GM21619 (cell line): ENCODE measurements at regions not wholly inside any gene's neighbourhood (a gene's known extent, or its start where the extent isn't known, plus 50 kb on each side); places are given as distances from the start of the nearest gene placed in this dataset.
"Not testable (repeated sequence)": the region's sequence is repeated elsewhere in the genome, so short reads cannot be mapped to it uniquely, and the experiment has no call there.

Experiments
- ATAC-seq: cut with Tn5 transposase; IDR thresholded peaks from one replicate; pipeline ENCODE4 v1.9.1; 2021; ENCODE audit not compliant: unreplicated experiment

GRCh38 chr10:45111509-45111908, 110.8 kb downstream of the ZNF22 start:
- ATAC-seq: no peak

- not testable (repeated sequence) for ATAC-seq
Observed at GRCh38 chr10:45117940-45118339, 117.2 kb downstream of the ZNF22 start.

GRCh38 chr10:45118929-45119328, 118.2 kb downstream of the ZNF22 start:
- no peak for ATAC-seq

- not testable (repeated sequence) for ATAC-seq
Observed at GRCh38 chr10:45122180-45122860, 121.6 kb downstream of the ZNF22 start.

- ATAC-seq: no peak
Observed at GRCh38 chr10:45135443-45136198, 134.9 kb downstream of the ZNF22 start.

- ATAC-seq: no peak
Observed at GRCh38 chr10:45136256-45136655, 135.5 kb downstream of the ZNF22 start.

GRCh38 chr10:45144326-45145070, 143.8 kb downstream of the ZNF22 start:
- ATAC-seq: no peak

- not testable (repeated sequence) for ATAC-seq
Observed at GRCh38 chr10:45145143-45145542, 144.4 kb downstream of the ZNF22 start.

GRCh38 chr10:45147000-45147399, 146.3 kb downstream of the ZNF22 start:
- ATAC-seq: no peak

GRCh38 chr10:45150997-45151396, 150.3 kb downstream of the ZNF22 start:
- ATAC-seq: no peak

- no peak for ATAC-seq
Observed at GRCh38 chr10:45151467-45152214, 150.9 kb downstream of the ZNF22 start.

- no peak for ATAC-seq
Observed at GRCh38 chr10:45152726-45153125, 152.0 kb downstream of the ZNF22 start.

GRCh38 chr10:45154502-45154901, 153.8 kb downstream of the ZNF22 start:
- no peak for ATAC-seq

- ATAC-seq: no peak
Observed at GRCh38 chr10:45155784-45156183, 155.1 kb downstream of the ZNF22 start.

GRCh38 chr10:45160271-45160670, 155.1 kb downstream of the OR13A1 start:
- no peak for ATAC-seq

- ATAC-seq: no peak
Observed at GRCh38 chr10:45163315-45163975, 152.0 kb downstream of the OR13A1 start.

- ATAC-seq: not testable (repeated sequence)
Observed at GRCh38 chr10:45175520-45176118, 139.8 kb downstream of the OR13A1 start.

- ATAC-seq: no peak
Observed at GRCh38 chr10:45179691-45180090, 135.7 kb downstream of the OR13A1 start.

- ATAC-seq: no peak
Observed at GRCh38 chr10:45180507-45180906, 134.9 kb downstream of the OR13A1 start.
